ENCODE measurements at regions not wholly inside any gene's neighbourhood (a gene's known extent, or its start where the extent isn't known, plus 50 kb on each side); places are given as distances from the start of the nearest gene placed in this dataset.

DNA sequence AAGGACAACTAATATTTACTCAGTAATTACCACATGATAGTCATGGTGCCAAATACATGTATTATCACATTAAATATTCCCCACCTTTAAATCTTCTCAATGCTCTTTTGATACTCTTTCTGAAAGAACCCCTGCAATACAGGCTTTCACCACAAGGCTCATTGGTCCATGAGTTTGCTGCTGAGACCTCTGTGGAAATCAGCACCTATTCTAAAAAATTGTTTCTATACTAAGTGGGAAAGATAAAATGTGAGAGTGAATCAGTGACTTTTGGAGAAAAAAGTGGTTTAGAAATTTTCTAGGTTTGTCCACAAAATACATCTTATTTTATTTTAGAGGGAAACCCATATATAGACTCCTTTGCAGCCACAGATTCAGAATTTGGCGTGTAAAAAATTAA is 257.3 kb downstream of the ZIC3 start:
- TF ChIP-seq STAT3 (IDR thresholded peaks at IDR 0.05; ENCODE audit: low read depth, low read length): no peak
- TF ChIP-seq, protein P1, sequence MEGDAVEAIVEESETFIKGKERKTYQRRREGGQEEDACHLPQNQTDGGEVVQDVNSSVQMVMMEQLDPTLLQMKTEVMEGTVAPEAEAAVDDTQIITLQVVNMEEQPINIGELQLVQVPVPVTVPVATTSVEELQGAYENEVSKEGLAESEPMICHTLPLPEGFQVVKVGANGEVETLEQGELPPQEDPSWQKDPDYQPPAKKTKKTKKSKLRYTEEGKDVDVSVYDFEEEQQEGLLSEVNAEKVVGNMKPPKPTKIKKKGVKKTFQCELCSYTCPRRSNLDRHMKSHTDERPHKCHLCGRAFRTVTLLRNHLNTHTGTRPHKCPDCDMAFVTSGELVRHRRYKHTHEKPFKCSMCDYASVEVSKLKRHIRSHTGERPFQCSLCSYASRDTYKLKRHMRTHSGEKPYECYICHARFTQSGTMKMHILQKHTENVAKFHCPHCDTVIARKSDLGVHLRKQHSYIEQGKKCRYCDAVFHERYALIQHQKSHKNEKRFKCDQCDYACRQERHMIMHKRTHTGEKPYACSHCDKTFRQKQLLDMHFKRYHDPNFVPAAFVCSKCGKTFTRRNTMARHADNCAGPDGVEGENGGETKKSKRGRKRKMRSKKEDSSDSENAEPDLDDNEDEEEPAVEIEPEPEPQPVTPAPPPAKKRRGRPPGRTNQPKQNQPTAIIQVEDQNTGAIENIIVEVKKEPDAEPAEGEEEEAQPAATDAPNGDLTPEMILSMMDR (IDR thresholded peaks at IDR 0.05 in 2 of 3, conservative IDR thresholded peaks at IDR 0.05 in 1 of 3; ENCODE audit: control insufficient read depth in 2 of 3, extremely low read depth in 1 of 3, insufficient read depth in 1 of 3, low read depth in 3 of 3, low read length in 3 of 3): 0 out of 6 replicates have a peak, but pooled peaks of 1 of the 3 experiments have one; percentile 10
- no peak for TF ChIP-seq RAD51 (IDR thresholded peaks at IDR 0.05)
- no peak for TF ChIP-seq EP300 (IDR thresholded peaks at IDR 0.05; ENCODE audit: borderline replicate concordance in 1 of 2, control insufficient read depth in 1 of 2, low read depth in 2 of 2, low read length in 2 of 2)
- TF ChIP-seq, protein P2, sequence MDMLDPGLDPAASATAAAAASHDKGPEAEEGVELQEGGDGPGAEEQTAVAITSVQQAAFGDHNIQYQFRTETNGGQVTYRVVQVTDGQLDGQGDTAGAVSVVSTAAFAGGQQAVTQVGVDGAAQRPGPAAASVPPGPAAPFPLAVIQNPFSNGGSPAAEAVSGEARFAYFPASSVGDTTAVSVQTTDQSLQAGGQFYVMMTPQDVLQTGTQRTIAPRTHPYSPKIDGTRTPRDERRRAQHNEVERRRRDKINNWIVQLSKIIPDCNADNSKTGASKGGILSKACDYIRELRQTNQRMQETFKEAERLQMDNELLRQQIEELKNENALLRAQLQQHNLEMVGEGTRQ (IDR thresholded peaks at IDR 0.05; ENCODE audit: borderline replicate concordance, low read depth, low read length): no peak
- no peak for TF ChIP-seq SMARCA5 (IDR thresholded peaks at IDR 0.05)
- TF ChIP-seq YY1 (IDR thresholded peaks at IDR 0.05; ENCODE audit: low read depth, low read length): no peak
- TF ChIP-seq JUND (IDR thresholded peaks at IDR 0.05; ENCODE audit: low read depth, low read length): no peak
- TF ChIP-seq, protein P3, sequence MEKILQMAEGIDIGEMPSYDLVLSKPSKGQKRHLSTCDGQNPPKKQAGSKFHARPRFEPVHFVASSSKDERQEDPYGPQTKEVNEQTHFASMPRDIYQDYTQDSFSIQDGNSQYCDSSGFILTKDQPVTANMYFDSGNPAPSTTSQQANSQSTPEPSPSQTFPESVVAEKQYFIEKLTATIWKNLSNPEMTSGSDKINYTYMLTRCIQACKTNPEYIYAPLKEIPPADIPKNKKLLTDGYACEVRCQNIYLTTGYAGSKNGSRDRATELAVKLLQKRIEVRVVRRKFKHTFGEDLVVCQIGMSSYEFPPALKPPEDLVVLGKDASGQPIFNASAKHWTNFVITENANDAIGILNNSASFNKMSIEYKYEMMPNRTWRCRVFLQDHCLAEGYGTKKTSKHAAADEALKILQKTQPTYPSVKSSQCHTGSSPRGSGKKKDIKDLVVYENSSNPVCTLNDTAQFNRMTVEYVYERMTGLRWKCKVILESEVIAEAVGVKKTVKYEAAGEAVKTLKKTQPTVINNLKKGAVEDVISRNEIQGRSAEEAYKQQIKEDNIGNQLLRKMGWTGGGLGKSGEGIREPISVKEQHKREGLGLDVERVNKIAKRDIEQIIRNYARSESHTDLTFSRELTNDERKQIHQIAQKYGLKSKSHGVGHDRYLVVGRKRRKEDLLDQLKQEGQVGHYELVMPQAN (conservative IDR thresholded peaks at IDR 0.05): no peak
- TF ChIP-seq RBBP5 (conservative IDR thresholded peaks at IDR 0.05): no peak
- TF ChIP-seq, protein P4, sequence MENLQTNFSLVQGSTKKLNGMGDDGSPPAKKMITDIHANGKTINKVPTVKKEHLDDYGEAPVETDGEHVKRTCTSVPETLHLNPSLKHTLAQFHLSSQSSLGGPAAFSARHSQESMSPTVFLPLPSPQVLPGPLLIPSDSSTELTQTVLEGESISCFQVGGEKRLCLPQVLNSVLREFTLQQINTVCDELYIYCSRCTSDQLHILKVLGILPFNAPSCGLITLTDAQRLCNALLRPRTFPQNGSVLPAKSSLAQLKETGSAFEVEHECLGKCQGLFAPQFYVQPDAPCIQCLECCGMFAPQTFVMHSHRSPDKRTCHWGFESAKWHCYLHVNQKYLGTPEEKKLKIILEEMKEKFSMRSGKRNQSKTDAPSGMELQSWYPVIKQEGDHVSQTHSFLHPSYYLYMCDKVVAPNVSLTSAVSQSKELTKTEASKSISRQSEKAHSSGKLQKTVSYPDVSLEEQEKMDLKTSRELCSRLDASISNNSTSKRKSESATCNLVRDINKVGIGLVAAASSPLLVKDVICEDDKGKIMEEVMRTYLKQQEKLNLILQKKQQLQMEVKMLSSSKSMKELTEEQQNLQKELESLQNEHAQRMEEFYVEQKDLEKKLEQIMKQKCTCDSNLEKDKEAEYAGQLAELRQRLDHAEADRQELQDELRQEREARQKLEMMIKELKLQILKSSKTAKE (IDR thresholded peaks at IDR 0.05; ENCODE audit: low read depth, poor library complexity, severe bottlenecking): no peak
- TF ChIP-seq, protein P5, sequence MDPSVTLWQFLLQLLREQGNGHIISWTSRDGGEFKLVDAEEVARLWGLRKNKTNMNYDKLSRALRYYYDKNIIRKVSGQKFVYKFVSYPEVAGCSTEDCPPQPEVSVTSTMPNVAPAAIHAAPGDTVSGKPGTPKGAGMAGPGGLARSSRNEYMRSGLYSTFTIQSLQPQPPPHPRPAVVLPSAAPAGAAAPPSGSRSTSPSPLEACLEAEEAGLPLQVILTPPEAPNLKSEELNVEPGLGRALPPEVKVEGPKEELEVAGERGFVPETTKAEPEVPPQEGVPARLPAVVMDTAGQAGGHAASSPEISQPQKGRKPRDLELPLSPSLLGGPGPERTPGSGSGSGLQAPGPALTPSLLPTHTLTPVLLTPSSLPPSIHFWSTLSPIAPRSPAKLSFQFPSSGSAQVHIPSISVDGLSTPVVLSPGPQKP (IDR thresholded peaks at IDR 0.05; ENCODE audit: low read depth, low read length): no peak
- no peak for TF ChIP-seq NBN (IDR thresholded peaks at IDR 0.05)
- TF ChIP-seq, protein P6, sequence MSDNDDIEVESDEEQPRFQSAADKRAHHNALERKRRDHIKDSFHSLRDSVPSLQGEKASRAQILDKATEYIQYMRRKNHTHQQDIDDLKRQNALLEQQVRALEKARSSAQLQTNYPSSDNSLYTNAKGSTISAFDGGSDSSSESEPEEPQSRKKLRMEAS (IDR thresholded peaks at IDR 0.05; ENCODE audit: low read depth, low read length): no peak

Data from GM12878 (cell line).